HG03442 (cell line): ENCODE measurements at regions not wholly inside any gene's neighbourhood (a gene's known extent, or its start where the extent isn't known, plus 50 kb on each side); places are given as distances from the start of the nearest gene placed in this dataset.
A peak's percentile ranks its signal among the peaks of the same experiment; 100 is the strongest.

Experiments
- ATAC-seq: cut with Tn5 transposase; IDR thresholded peaks from one replicate; pipeline ENCODE4 v1.9.1; 2021; ENCODE audit warnings: mild to moderate bottlenecking, moderate library complexity; ENCODE audit not compliant: unreplicated experiment

- no peak for ATAC-seq
These were observed 60.3 kb upstream of the EML4 start for GRCh38 chr2:42108852-42109251.

DNA sequence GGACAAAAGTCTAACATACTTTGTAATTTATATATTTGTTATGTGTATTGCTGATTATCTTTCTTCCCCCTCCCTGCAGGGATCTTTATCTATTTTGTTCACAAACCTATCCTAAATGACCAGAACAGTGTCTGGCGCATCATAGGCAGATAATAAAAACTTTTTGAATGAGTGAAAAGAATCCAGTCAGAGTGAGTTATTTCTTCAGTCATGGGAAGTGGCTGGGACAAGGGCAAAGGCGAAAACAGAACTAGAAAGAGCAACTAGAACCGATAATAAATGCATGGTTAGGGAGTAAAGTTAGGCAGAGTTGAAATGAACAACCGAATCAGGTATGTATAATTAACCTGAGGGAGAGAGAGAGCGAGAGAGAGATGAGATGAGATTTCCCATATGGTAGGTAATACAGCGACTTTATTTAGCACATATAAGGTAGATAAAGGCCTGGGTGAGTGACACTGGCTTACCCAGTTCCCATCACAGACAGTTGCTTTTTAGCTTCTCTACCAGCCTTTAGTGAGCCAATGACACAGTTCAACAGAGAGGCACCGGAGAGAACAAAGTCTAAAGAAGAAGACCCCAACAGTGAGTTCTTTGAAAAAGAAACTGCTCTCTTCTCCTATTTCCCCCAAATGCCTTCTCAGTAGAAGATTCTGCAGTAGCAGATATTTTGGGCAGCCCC, 59.1 kb upstream of the EML4 start:
- ATAC-seq, result no peak

GRCh38 chr2:42110641-42111322, 58.4 kb upstream of the EML4 start:
- no peak for ATAC-seq

GRCh38 chr2:42112418-42112817, 56.7 kb upstream of the EML4 start:
- no peak for ATAC-seq

GRCh38 chr2:42113452-42113851, 55.7 kb upstream of the EML4 start:
- no peak for ATAC-seq

- ATAC-seq, result no peak
These were observed 55.1 kb upstream of the EML4 start for GRCh38 chr2:42114091-42114490.

DNA sequence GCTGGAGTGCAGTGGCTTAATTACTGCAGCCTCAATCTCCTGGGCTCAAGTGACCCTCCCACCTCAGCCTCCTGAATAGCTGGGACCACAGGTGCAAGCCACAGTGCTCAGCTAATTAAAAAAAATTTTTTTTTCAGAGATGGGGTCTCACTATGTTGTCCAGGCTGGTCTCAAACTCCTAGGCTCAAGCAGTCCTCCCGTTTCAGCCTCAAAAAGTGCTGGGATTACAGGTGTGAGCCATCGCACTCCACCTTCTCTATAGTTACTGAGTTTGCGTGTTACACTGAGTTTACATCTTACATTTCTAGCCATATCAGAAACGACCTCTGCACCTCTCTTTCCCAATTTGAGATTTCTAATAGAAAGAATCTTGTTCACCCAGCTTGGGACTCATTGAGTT, 53.6 kb upstream of the EML4 start:
- ATAC-seq, result no peak

DNA sequence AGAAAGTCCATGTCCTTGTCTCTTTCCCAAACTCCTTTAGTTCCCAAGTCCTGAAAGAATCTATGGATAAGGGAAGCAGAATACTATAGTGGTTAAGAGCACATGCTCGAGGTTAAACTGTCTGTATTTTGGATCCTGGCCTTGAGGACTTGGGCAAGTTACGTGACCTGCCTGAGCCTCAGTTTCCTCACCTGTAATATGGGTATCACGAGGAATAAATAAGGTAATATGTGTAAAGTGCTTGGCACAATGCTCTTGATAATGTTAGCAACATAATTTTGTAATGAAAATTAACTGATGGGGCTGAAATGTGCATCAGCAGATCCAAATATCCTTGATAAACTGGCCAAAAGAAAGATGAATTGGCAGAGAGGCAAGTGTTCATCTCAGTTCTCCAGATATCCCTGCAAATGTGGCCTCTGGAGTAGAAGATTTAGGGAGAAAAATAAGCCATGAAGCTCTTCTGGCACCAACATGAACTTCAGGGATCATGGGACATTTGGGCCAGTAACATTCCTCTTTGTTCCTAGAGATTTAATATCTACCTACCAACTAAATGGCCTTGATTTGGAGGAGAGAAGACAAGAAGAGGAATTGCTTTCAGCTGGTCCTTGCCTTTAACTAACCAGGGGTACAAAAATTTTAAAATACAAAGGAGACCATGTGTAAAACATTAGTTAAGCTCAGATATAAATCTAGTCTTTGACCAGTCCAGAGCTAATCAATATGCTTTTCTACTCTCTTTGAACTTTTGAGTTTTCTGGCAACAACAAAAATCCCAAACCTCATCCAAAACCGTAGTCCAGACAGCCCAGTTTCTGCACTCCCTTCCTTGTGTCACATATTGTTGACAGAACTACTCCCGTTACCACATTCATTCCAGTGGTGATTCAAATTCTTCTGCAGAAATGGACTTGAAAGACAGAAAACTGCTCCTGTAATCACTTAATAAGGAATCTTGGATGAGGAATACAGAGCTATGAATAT, 52.7 kb upstream of the EML4 start:
- no peak for ATAC-seq

DNA sequence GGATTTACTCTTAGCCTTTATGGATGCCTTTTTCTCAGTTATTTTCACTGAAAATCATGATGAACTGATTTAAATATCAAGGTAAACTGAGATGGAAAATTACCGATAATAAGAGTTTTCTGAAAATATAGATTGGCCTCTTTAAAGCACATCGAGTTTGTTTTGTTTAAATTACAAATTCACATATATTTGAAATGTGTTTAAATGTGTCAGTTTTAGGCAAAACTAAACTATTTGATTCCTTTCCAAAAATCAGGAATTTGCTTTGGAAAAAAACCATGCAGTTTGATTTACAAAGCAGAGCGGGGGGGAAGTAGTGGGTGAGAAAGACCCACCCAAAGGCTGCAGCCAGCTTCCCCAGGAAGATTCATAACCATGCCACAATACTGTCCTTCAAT, 52.0 kb upstream of the EML4 start:
- ATAC-seq, result no peak

DNA sequence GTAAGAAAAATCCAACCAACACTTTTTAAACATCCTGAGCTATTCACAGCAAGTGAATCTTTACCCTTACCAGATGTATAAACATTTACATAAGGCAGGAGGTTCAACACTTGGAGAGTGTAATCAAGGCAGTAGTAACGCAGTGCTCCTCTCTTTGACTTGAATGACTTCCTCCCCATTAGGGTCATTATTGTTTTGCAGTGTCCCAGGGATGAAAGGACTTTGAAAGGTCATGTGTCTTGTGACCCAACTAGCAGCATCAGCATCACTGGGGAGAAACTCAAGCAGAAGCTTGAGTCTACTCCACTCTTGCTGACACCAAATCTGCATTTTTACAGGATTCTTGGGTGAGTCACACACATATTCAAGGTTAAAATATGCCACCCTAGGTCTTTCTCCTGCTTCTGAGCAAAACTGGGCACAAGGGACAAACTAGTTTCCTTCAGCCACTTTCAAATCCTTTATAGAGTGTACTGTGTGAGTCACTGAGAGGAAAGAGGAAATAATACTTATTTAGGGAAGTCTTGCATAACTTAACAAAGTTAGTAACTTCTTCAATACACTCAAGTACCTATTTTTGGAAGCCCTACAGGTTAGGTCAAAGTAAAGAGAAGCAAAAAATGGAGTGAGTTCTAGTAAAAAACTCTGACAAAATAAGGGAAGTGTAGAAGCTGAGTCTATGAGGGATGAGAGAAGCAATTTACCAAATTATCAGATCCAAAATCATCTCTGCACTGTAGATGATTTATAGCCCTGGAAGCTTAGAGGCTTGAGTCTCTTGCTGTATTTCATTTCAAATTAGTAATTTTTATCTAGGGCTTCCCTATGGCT, 51.0 kb upstream of the EML4 start:
- ATAC-seq, result peak; percentile 89

DNA sequence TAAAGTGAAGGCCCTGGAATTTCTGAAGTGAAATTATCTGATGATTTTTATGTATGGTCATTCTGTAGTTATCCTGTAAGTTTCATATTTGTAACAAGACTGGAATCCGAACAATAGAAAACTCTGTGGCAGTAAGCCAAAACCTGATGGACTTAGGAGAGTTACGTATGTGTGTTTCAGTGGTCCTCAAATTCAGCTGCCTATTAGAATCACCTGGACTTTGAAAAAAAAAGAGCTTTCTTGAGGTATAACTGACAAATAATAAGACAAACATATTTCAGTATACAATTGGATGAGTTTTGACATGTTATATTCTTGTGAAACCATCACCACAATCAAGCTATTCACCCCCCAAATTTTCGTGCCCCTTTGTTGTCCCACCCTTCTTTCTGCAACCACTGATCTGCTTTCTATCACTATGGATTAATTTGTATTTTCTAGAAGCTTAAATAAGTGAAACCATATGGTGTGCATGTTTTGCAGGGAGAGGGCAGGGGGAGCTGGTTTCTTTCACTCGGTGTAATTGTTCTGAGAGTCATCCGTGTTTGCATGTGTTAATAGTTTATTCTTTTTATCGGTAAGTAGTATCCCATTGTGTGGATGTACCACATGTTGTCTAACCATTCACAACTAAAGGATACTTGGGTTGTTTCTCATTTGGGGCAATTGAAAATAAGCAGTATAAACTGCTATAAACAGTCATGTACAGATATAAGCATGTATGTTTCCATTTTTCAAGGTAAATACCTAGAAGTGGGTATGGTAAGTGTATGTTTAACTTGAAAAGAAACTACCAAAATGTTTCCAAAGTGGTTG, 50.2 kb upstream of the EML4 start:
- no peak for ATAC-seq
